D721Med (cell line): ENCODE measurements at regions not wholly inside any gene's neighbourhood (a gene's known extent, or its start where the extent isn't known, plus 50 kb on each side); places are given as distances from the start of the nearest gene placed in this dataset.

ENCODE experiments used
- DNase-seq: peaks from one replicate; pipeline ENCODE4 v3.0.0; 2011; ENCODE audit warnings: low spot score; ENCODE audit not compliant: insufficient read length
- FAIRE-seq: peaks from 2 replicates; lab custom pipeline; 2011; peaks lifted over from hg19 to GRCh38; lab: Jason Lieb, UNC
- TF ChIP-seq, protein P1 (sequence below): IDR thresholded peaks from 2 replicates; pipeline ENCODE4 v1.5.1; 2012; ENCODE audit warnings: mild to moderate bottlenecking, control low read depth; ENCODE audit not compliant: insufficient read depth; ENCODE audit errors: missing control alignments

- FAIRE-seq (peak; percentile 93), DNase-seq (peak; percentile 55)
- TF ChIP-seq, protein P1, sequence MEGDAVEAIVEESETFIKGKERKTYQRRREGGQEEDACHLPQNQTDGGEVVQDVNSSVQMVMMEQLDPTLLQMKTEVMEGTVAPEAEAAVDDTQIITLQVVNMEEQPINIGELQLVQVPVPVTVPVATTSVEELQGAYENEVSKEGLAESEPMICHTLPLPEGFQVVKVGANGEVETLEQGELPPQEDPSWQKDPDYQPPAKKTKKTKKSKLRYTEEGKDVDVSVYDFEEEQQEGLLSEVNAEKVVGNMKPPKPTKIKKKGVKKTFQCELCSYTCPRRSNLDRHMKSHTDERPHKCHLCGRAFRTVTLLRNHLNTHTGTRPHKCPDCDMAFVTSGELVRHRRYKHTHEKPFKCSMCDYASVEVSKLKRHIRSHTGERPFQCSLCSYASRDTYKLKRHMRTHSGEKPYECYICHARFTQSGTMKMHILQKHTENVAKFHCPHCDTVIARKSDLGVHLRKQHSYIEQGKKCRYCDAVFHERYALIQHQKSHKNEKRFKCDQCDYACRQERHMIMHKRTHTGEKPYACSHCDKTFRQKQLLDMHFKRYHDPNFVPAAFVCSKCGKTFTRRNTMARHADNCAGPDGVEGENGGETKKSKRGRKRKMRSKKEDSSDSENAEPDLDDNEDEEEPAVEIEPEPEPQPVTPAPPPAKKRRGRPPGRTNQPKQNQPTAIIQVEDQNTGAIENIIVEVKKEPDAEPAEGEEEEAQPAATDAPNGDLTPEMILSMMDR = peak; percentile 99
Measured at GRCh38 chr1:219812491-219813203, 115.7 kb downstream of the SLC30A10 start.

DNA sequence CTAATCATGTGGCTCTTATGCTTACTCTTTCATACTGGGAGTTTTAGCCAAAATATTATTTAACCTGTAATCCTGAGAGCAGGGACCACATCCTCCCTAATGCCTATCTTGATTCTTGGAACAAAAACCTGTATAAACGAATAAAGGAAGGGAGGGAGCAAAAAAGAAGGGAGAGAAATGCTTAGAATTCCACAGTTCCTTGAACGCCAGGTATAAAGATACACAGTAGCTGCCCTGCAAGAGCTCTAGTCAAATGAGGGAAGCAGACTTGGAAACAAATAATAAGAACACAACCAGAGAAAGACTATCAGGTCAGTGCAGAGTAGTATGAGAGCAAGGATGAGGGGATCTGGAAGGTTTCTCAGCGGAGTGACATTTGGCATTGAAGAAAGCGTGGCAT lies 116.3 kb downstream of the SLC30A10 start:
- DNase-seq (no peak), FAIRE-seq (peak; percentile 48)
- TF ChIP-seq, protein P1 = no peak

GRCh38 chr1:219810451-219810850 lies 117.9 kb downstream of the SLC30A10 start:
- DNase-seq (no peak), FAIRE-seq (no peak)
- TF ChIP-seq, protein P1 = no peak

GRCh38 chr1:219808790-219809189 lies 119.6 kb downstream of the SLC30A10 start:
- FAIRE-seq = no peak

DNA sequence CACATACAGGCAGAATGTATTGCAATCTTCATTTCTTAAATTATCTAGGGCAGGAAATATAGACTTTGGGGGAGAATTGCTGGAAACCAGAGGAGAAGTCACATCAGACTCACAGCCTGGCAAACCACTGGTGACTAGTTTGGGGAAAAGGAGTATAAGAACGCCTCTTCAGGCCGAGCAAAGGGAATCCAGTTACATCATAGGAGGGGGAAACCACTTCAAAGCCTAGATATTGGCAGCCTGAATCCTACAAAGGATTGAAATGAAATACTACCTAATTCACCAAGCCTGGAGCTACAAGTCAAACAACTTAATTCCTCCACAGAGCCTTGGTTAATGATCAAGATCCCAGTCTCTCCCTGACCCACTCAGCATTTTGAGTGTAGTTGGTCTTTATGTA lies 121.7 kb downstream of the SLC30A10 start:
- no peak for DNase-seq
- TF ChIP-seq, protein P1 = no peak
- no peak for FAIRE-seq

More at GRCh38 chr1:219808790-219809189, 119.6 kb downstream of the SLC30A10 start:
- TF ChIP-seq, protein P1 = no peak
- DNase-seq = no peak

GRCh38 chr1:219806020-219806419 lies 122.3 kb downstream of the SLC30A10 start:
- DNase-seq (no peak), FAIRE-seq (no peak)
- TF ChIP-seq, protein P1 = no peak

GRCh38 chr1:219805191-219805590 lies 123.2 kb downstream of the SLC30A10 start:
- DNase-seq = no peak
- TF ChIP-seq, protein P1 = peak; percentile 20
- FAIRE-seq = peak; percentile 11
